ENCODE measurements at regions not wholly inside any gene's neighbourhood (a gene's known extent, or its start where the extent isn't known, plus 50 kb on each side); places are given as distances from the start of the nearest gene placed in this dataset.
"Not testable (repeated sequence)": the region's sequence is repeated elsewhere in the genome, so short reads cannot be mapped to it uniquely, and the experiment has no call there.

DNA sequence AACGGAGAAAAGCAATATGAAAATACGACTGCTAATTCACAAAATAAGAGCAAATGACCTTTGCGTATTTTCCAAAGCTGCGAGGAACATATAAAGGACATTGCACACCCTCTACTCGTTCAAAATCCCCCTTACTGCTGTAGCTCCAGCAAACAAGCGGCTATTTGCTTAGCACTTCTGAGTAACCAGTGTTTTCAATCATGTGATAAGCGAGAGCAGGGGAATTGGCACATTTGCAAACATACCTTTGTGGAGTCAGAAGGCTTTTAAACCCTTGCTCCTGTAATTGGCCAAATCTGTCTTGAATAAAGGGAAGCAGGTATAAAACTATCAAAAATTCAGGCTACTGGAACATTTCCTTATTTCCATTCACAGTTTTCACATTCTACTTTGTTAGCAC, 610.2 kb downstream of the UBE2NL start:
- DNase-seq = no peak

DNA sequence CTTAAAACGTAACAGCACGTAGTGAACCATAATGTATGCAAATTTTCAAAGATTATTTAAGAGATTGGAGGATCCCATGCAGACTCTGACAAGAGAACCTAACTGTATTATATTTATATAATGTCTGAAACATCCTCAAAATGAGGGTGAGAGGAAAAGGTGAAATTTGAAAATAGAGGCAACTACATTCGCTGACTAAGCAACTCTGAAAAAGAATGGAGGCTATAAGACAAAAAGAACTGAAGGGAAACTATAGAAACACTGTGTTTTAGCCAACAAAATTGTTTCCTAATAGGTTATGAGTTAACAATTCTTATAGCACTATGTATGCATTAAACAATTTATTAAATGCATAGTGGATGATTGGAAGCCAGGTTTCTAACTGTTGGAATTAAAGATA, 648.0 kb downstream of the UBE2NL start:
- DNase-seq = no peak

DNA sequence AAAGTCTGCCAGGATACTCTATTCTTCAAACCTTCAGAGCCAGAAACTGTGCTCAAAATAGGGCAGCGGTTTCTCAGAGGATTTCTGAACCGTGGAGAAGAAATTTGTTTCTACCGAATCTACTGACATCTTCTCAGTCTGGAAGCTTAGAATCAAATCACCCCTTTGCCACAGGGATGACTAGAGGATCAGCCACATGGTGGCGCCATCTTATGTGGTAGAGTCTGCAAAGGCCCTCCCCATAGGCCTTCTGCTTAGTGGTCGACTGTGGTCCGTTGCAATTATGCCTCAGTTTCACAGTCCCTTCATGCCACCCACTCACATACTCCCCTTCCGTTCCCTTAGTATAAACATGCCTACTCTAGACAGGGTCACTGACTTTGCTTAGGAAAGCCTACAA, 680.7 kb upstream of the SPANXN1 start:
- DNase-seq = no peak

DNA sequence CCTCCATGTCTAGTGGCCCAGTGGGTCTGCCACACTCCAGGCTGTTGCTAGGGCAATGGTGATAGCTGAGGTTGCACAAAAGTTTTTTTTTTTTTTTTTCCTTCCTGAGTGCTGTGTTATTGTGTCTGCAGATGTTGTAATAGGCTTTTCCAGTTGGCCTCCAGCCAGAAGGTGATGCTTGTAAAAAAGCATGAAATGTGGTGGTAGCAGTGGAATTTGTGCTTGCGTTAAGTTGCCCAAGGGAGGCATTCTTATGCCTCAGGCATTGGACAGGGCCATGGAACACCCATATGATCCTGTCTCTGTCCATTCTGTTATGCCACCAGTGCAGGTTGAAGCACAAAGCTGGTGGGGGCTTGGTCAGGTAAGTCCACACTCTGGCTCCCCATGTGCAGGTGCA, 660.5 kb upstream of the SPANXN1 start:
- peak; percentile 30 for DNase-seq

DNA sequence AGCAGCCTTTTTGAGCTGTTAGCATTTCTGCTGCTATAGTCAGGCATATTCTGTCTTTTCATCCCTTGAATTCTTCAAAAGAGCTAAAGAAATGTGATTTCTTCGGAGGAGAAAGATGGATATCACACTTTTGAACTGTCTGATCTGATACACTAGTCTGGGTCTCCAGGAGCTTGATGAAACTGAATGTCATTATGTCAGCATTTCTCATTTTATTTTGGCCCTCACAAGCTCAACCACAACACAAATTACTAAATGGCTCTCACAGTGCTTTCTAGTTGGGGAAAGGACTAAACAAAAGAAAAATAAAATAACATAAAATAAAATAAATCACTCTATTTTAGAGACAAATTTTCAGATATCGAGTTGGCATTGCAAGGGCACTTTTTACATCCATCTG, 655.3 kb upstream of the SPANXN1 start:
- no peak for DNase-seq

DNA sequence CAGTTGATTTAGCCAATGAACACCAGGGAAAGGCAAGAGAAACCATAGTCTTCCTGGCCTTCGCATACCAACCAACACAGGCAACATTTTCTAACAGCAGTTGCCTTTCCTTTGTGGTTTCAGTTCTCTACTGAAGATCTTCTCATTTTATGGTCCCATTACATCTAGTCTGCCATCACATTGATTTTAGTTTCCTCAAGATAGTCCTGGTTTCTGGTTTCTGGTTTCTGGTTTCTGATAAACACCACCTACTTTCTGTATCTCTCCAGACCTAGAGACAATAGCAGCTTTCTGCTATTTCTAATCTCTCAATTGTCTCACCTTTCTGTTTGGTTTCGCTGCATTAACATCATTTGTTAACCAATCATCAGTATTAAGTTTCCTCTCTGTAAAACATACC, 646.3 kb upstream of the SPANXN1 start:
- no peak for DNase-seq

DNA sequence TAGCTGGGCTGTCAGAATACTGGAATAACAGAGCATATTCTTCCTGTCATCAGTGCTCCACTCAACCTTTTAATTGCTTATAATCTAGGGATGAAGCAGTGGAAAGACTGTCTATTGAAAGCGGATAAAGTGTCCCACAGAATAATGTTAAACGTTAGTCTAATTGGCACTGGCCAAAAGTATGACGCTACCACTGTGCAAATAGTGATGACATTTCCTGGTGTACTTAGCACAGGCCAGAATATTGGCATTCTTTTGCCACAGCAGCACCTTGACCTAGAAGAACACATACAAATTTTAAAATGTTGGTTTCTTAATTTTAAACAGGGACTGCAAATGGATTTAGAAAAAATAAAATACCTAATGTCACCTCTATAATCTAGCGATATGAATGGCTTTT, 635.2 kb upstream of the SPANXN1 start:
- DNase-seq = no peak

DNA sequence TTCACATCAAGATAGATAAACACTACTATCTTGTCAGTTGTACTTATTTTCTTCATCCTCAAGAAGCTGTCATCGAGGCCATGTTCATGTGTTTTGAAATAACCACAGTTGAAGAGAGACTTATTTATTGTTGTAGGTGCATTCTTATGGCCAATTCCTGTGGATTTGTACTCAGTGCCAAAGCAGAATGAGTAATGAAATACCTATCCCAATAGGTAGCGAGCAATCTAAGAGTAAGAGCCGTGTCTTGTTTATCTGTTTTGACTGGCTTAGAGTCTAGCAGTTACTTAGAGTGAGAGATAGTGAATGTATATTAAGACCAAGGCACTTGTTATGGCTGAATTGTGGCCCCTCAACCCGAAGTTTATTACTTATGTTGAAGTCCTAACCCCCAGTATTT, 631.0 kb upstream of the SPANXN1 start:
- DNase-seq = no peak

DNA sequence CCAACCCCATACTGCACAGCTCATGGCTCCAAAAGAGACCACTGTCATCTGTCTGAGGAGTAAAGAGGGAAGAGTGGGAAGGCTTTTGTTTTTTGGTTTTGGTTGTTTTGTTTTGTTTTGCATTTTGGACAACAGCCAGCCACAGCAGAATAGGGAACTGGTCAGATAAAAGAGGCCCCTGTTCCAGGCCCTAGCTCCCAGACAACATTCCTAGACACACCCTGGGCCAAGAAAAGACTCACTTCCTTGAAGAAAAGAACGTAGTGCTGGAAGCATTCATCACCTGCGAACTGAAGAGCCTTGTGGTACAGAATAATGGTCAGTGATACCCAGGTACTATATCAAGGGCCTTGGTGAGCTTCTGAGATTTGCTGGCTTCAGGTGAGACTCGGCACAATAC, 619.4 kb upstream of the SPANXN1 start:
- no peak for DNase-seq

DNA sequence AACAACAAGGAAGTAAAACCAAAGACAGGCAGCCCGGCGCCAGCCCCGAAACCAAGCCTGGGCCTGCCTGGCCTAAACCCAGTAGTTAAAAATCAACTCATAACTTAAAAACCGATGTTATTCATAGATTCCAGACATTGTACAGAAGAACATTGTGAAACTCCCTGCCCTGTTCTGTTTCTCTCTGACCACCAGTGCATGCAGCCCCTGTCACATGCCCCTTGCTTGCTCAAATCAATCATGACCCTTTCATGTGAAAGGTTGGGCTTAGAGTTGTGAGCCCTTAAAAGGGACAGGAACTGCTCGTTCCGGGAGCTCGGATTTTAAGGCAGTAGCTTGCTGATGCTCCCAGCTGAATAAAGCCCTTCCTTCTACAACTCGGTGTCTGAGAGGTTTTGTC, 612.9 kb upstream of the SPANXN1 start:
- DNase-seq = not testable (repeated sequence)

DNA sequence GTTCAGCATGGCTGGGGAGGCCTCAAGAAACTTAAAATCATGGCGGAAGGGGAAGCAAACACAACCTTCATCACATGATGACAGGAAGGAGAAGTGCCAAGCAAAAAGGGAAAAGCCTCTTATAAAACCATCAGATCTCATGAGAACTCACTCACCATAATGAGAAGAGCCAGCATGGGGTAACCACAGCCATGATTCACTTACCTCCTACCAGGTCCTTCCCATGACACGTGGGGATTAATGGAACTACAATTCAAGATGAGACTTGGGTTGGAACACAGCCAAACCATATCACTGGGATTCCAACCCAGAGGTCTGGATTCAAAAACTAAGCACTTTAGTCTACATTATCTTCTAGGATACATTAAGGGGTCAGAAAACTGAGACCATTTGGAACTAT, 609.6 kb upstream of the SPANXN1 start:
- DNase-seq = no peak

DNA sequence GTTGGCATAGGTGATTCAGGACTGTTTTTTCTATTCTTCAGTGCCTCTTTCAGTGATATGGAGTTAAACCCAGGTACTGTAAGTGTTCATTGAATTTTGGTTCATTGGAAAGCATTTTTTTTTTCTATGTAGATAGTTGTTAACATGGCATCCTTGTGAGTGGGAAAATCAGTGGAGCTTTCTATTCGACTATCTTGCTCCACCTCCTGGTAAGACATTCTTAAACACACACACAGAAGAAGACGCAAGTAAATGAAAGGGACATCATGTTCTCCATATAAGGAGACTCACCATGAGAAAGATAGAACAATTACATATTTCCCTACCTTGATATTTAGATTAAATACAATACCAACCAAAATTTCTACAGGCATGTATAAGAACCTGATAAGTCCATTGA, 598.5 kb upstream of the SPANXN1 start:
- DNase-seq = no peak

DNA sequence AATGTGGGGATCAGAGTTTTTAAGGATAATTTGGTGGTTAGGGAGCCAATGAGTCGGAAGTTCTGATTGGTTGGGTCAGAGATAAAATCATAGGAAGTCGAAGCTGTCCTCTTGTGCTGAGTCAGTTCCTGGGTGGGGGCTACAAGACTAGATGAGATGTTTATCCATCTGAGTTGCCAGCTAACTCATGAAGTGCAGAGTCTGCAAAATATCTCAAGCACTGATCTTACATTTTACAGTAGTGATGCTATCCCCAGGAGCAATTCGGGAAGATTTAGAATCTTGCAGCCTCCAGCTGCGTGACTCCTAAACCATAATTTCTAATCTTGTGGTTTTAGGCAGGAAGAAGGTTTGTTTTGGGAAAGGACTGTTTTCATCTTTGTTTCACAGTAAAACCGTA, 565.8 kb upstream of the SPANXN1 start:
- DNase-seq = no peak

DNA sequence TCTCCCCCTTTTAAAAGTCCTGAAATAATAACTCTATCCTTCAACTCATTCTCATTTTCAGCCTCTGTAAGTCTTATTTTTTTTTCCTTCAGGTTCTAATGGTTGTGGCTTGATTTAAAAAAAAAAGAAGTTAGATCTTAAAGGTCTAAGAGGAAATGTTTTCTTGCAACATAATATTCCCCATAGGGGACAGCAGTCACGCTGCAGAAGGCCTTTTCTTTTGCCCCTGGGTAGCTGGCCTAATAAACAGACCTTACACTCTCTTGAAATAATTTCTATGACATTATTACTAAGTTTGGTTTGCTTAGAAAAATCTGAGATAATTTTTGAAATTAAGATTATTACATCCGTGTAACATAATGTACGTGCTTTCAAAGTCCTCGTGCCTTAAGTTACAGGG, 564.1 kb upstream of the SPANXN1 start:
- DNase-seq = no peak

DNA sequence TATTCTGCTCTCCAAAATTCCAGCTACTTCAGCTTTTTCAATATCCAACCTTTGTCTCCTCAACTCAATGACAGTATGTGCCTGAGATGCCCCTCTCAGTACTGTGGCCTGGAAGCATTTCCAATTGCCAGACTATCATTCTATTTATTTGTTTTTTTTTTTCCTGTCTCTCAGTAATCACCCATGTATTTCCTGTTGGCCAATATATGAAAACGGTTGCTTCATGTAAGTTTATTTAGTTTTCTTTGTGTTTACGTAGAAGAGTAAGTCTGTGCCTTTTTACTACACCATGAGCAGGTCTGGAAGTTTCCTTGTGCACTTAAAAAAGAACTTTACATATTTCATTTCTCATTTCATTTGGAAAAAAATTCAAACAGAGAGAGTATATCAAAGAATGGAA, 537.5 kb upstream of the SPANXN1 start:
- DNase-seq = no peak

DNA sequence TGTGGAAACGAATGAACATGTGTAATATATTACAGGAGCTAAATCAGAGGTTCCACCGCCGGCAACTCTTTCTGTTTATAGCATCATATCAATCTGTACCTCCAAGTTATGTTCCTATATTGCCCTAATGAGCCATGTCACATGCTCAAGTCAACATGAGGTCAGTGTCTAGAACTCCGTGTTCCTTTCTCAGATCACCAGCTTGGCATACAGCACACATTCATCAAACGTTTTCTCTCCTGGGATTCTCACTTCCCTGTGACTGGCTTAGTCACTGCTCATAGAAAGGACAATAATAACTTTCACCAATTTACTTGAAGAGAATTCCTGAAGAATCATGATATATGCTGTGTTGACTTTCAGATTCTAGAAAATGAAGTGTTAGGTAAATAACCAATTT, 532.0 kb upstream of the SPANXN1 start:
- no peak for DNase-seq

DNA sequence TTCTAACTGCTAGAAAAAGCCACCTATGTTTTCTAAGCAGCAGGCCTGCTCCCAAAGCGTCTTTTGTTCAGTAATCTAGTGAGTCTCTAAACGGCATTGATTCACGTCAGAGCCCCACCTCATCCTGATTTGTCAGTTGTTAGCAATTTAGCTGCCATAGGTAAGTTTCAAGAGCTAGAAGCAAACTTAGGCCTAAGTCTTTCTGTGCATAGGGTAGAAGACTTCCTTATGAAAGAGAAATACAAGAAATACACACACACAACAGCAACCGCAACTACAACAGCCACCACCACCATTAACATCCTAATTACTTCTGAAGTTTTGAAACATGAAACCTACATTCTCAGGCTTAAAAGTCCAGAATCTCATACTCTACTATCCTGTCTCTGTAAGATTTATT, 531.1 kb upstream of the SPANXN1 start:
- DNase-seq = no peak

DNA sequence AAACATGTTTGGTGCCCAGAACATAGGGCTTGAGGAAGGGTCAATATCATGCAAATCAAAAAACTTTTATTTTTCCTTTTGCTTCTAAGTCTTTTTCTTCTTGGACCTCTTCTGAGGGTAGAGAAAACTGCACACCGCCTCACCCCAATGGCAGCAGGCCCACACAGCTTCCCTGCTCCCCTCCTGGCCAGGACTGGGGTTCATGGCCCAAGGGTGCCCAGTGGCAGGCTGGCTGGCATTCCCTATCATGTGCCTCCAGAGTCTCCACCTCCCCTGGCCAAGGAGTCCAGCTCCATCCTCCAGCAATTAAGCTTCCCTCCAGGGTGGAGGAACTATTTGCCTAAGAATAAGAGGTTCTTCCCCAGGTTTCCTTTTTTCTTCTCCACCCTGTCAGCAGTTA, 529.6 kb upstream of the SPANXN1 start:
- no peak for DNase-seq

DNA sequence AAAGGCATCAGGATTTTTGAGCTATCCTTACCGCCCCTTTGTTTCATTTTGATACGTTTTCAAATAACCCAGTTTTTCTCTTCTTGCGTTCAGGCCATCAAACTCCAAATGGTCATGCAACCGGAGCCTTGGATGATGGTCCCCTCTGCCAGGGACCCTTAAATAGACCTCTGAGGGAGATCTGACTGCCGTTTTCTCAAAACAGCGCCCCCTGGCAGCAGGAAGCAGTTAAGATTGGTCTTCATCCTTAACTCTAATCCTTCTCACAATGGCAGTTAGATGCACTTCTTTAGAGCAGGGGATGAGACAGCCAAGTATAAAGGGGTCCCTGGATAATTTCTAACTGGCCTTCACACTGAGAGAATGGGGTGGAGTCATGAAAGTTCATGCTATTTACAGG, 525.0 kb upstream of the SPANXN1 start:
- no peak for DNase-seq

DNA sequence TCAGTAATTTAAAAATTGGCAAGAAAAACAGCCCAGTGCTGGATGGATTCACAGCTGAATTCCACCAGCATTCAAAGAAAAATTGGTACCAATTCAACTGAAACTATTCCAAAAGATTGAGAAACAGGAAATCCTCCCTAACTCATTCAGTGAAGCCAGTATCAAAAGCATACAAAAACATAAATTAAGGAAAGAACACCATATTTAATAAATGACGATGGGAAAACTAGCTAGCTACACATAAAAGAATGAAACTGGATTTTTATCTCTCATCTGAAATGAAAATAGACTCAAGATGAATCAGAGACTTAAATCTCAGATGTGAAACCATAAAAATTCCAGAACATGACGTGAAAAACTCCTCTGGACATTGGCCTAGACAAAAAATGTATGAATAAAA, 516.8 kb upstream of the SPANXN1 start:
- no peak for DNase-seq

DNA sequence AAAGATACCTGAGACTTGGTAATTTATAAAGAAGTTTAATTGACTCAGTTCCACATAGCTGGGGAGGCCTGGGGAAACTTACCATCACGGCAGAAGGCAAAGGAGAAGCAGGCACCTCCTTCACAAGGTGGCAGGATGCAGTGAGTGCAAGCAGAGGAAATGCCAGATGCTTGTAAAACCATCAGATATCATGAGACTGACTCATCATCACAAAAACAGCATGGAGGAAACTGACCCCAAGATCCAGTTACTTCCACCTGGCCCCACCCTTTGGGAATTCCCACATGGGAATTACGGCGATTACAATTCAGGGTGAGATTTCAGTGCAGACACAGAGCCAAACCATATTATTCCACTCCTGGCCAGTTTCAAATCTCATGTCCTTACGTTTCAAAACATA, 514.7 kb upstream of the SPANXN1 start:
- DNase-seq = no peak

DNA sequence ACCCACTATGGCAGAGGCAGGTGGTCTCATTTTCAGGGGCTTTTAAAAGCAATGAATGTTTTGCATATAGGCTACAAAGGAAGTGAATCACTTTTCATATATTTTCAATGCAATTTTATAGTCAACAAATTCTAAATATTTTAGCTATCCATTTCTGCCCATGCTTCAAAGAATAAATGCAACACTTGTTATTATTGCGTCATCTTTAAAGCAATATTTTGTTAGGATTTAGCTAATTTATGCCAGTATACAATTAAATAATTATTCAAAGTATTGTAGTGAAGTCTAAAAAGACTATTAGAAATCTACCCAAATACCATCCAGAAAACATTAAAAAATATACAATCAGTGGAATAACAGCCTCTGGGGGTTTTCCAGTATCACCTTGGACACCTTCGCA, 509.1 kb upstream of the SPANXN1 start:
- DNase-seq = no peak

DNA sequence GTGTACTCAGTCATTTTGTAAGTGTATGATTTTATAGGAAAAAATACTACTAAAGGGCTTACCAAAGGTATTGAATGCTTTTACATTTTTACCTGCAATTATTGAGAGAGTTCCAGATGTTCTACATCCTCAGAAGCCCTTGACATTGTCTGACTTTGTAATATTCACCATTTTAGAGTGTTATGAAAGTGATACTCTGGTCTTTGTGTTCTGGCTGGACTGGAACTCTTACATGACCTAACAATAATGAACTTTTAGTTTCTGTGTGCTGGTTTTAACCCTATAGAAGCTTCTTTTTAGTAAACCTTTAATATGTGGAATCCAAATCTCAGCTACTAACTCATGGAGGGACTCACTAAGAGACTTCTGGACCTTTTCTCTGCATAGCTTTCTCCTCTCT, 478.8 kb upstream of the SPANXN1 start:
- no peak for DNase-seq

DNA sequence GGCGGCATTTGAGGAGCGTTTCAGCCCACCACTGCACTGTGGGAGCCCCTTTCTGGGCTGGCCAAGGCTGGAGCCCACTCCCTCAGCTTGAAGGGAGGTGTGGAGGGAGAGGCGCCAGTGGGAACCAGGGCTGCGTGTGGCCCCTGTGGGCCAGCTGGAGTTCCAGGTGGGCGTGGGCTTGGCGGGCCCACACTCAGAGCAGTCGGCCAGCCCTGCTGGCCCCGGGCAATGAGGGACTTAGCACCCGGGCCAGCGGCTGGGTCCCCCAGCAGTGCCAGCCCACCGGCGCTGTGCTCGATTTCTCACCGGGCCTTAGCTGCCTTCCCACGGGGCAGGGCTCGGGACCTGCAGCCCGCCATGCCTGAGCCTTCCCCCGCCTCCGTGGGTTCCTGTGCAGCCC, 463.8 kb upstream of the SPANXN1 start:
- DNase-seq = not testable (repeated sequence)

DNA sequence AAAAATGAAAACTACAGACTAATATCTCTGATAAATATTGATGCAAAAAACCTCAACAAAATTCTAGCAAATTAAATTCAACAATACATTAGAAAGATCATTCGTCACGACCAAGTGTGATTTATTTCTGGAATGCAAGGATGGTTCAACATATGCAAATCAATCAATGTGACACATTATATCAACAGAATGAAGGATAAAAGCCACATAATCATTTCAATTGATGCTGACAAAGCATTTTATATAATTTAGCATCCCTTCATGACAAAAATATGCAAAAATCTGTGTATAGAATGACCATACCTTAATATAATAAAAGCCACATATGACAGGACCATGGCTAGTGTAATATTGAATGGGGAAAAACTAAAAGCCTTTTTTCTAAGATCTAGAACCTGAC, 457.2 kb upstream of the SPANXN1 start:
- no peak for DNase-seq

DNA sequence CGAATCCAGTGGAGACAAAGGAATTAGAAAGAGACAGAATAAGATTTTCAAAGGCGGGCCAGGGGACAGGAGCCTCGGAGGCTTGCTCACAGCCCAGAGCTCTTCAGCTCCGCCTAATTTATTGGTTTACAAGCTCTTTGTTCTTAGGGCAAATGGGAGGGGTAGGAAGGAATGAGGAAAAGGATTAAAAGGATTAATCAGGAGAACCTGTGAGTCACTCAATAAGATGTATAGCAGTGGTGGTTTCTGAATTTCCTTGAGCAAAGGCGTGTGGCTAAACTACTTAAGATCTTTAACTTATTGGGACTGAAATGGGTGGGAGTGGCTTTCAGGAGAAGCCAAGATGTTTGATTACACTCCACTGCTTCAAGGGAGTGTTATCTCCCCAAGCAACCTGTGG, 456.0 kb upstream of the SPANXN1 start:
- DNase-seq = no peak

DNA sequence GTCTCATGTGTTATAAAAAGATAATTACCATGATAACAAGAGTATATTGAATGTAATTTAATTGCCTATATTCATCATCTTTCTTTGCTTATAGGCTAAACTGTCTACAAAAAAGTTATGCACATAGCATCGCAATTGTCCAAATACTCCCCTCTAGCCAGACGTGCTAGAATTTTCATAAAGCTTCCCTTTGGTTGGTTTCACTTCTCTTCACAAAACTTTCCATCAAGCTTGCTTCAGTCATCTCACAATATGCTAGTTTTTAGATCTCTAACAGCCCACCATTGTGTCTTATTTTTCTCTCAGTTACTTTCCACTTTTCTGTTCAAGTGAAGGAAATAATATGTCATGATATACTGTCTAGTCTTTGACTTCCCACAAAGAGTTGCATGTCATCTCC, 448.3 kb upstream of the SPANXN1 start:
- DNase-seq = no peak
